ENCODE measurements at regions not wholly inside any gene's neighbourhood (a gene's known extent, or its start where the extent isn't known, plus 50 kb on each side); places are given as distances from the start of the nearest gene placed in this dataset.
"Not testable (repeated sequence)": the region's sequence is repeated elsewhere in the genome, so short reads cannot be mapped to it uniquely, and the experiment has no call there.

- H3K4me1 Mint-ChIP-seq (ENCODE audit: unreplicated experiment), result no peaks in the 10 kb centered on the region
- no peak overlapping the region for H3K4me3 Mint-ChIP-seq (ENCODE audit: unreplicated experiment)
- H3K27me3 Mint-ChIP-seq (ENCODE audit: unreplicated experiment), result no peaks in the 10 kb centered on the region
- no peak for DNase-seq (ENCODE audit: extremely low spot score, unreplicated experiment)
- H3K36me3 Mint-ChIP-seq (ENCODE audit: unreplicated experiment), result no peaks in the 10 kb centered on the region
- no peaks in the 10 kb centered on the region for H3K9me3 Mint-ChIP-seq (ENCODE audit: unreplicated experiment)
- TF ChIP-seq CTCF (IDR thresholded peaks at IDR 0.05), result no peak
- H3K27ac Mint-ChIP-seq (ENCODE audit: unreplicated experiment), result no peak overlapping the region
Measured at GRCh38 chr7:119596651-119597050, 676.3 kb upstream of the KCND2 start.

DNA sequence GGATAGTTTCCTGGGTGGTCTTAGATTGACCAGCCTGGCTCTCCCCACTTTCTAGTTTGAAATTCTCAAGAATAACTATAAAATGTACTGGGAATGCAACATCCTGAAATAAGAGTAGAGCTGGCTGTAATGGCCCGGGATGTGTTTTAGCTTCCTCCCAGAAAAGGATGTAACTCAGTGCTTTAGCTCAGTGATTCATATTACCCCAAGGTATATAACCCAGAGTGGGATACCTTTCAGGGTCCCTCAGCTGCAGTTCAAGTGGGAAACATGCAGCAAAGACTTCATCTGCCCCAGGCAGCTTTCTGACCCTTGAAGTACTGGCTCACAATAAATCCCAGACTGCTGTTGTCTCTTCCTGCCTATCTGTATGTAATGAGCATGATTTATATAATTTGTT is 666.7 kb upstream of the KCND2 start:
- no peak for DNase-seq (ENCODE audit: extremely low spot score, unreplicated experiment)
- Mint-ChIP-seq H3K36me3 (ENCODE audit: unreplicated experiment) (peaks cover 5% of the 10 kb centered on the region), H3K9me3 (ENCODE audit: unreplicated experiment) (peaks cover 8% of the 10 kb centered on the region), H3K4me3 (ENCODE audit: unreplicated experiment) (no peak overlapping the region), H3K27me3 (ENCODE audit: unreplicated experiment) (no peaks in the 10 kb centered on the region), H3K4me1 (ENCODE audit: unreplicated experiment) (no peaks in the 10 kb centered on the region), H3K27ac (ENCODE audit: unreplicated experiment) (no peak overlapping the region)
- no peak for TF ChIP-seq CTCF (IDR thresholded peaks at IDR 0.05)

- H3K4me1 Mint-ChIP-seq (ENCODE audit: unreplicated experiment), result no peaks in the 10 kb centered on the region
- H3K27ac Mint-ChIP-seq (ENCODE audit: unreplicated experiment), result no peak overlapping the region
- no peak for DNase-seq (ENCODE audit: extremely low spot score, unreplicated experiment)
- no peaks in the 10 kb centered on the region for H3K36me3 Mint-ChIP-seq (ENCODE audit: unreplicated experiment)
- no peak overlapping the region for H3K4me3 Mint-ChIP-seq (ENCODE audit: unreplicated experiment)
- H3K27me3 Mint-ChIP-seq (ENCODE audit: unreplicated experiment), result peaks cover 9% of the 10 kb centered on the region
- H3K9me3 Mint-ChIP-seq (ENCODE audit: unreplicated experiment), result no peaks in the 10 kb centered on the region
- TF ChIP-seq CTCF (IDR thresholded peaks at IDR 0.05), result no peak
Measured at GRCh38 chr7:119620769-119621168, 652.2 kb upstream of the KCND2 start.

DNA sequence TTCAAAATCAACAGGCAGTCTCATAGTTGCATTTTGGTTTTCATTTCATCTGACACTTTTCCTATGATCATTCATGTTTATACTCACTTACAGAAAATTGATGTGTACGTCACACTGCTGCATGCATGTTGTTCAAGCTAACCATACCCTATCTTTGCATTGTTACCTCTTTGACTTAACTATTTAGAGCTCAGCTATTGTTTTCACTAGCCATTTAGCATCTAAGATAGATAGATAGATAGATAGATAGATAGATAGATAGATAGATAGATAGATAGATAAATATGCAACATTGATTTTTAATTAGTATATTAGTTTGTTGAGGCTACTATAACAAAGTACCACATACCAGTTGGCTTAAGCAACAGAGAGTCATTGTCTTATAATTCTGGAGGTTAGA is 649.5 kb upstream of the KCND2 start:
- Mint-ChIP-seq H3K27me3 (ENCODE audit: unreplicated experiment) (peaks cover 7% of the 10 kb centered on the region), H3K4me3 (ENCODE audit: unreplicated experiment) (no peak overlapping the region), H3K36me3 (ENCODE audit: unreplicated experiment) (no peaks in the 10 kb centered on the region), H3K4me1 (ENCODE audit: unreplicated experiment) (no peaks in the 10 kb centered on the region), H3K27ac (ENCODE audit: unreplicated experiment) (no peak overlapping the region), H3K9me3 (ENCODE audit: unreplicated experiment) (no peaks in the 10 kb centered on the region)
- no peak for TF ChIP-seq CTCF (IDR thresholded peaks at IDR 0.05)
- no peak for DNase-seq (ENCODE audit: extremely low spot score, unreplicated experiment)

DNA sequence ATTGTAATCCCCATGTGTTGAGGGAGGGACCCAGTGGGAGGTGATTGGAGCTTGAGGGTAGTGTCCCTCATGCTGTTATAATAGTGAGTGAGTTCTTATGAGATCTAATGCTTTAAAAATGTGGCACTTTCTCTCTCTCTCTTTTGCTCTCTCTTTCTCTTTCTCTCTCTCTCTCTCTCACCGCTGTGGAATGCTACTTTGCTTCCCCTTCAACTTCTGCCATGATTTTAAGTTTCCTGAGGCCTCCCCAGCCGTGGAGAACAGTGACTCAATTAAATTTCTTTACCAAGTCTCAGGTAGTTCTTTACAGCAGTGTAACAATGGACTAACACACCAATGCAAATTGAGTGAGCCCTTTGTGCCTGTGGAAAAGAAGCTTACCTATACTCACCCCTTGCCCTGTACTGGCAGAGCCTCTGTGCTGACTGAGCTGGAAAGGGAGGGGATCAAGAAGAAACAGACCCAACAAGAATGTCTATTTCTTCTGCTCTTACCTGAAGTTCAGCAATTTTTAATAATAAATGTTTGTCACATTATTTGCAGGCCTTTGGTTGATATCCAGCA is 642.5 kb upstream of the KCND2 start:
- no peak overlapping the region for H3K4me3 Mint-ChIP-seq (ENCODE audit: unreplicated experiment)
- no peaks in the 10 kb centered on the region for H3K9me3 Mint-ChIP-seq (ENCODE audit: unreplicated experiment)
- no peak for DNase-seq (ENCODE audit: extremely low spot score, unreplicated experiment)
- H3K27me3 Mint-ChIP-seq (ENCODE audit: unreplicated experiment), result peaks cover 10% of the 10 kb centered on the region
- H3K4me1 Mint-ChIP-seq (ENCODE audit: unreplicated experiment), result no peaks in the 10 kb centered on the region
- H3K27ac Mint-ChIP-seq (ENCODE audit: unreplicated experiment), result no peak overlapping the region
- no peak for TF ChIP-seq CTCF (IDR thresholded peaks at IDR 0.05)
- no peaks in the 10 kb centered on the region for H3K36me3 Mint-ChIP-seq (ENCODE audit: unreplicated experiment)

DNA sequence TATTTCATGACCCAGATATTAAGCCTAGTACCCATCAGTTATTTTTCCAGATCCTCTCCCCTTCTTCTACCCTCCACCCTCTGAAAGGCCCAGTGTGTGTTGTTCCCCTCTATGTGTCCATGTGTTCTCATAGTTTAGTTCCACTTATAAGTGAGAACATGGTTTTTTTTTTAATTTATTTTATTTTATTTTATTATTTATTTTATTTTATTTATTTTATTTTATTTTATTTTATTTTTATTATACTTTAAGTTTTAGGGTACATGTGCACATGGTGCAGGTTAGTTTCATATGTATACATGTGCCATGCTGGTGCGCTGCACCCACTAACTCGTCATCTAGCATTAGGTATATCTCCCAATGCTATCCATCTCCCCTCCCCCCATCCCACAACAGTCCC is 639.2 kb upstream of the KCND2 start:
- H3K27ac Mint-ChIP-seq (ENCODE audit: unreplicated experiment); H3K4me1 Mint-ChIP-seq (ENCODE audit: unreplicated experiment); H3K27me3 Mint-ChIP-seq (ENCODE audit: unreplicated experiment); H3K9me3 Mint-ChIP-seq (ENCODE audit: unreplicated experiment); H3K4me3 Mint-ChIP-seq (ENCODE audit: unreplicated experiment); H3K36me3 Mint-ChIP-seq (ENCODE audit: unreplicated experiment); DNase-seq (ENCODE audit: extremely low spot score, unreplicated experiment): not testable (repeated sequence)
